ENCODE measurements at regions not wholly inside any gene's neighbourhood (a gene's known extent, or its start where the extent isn't known, plus 50 kb on each side); places are given as distances from the start of the nearest gene placed in this dataset.

GRCh38 chr2:182616471-182617393 is 99.3 kb upstream of the DNAJC10 start:
- ChIA-PET POLR2A (no interaction called here), CTCF (no interaction called here)
- ATAC-seq (no peak), DNase-seq (ENCODE audit: low read depth, low spot score) (no peak)
- Histone ChIP-seq H3K27ac (ENCODE audit: low read length) (no peak overlapping the region), H3K9me3 (ENCODE audit: control insufficient read depth, insufficient read depth, low read depth, low read length) (no peaks in the 10 kb centered on the region), H3K4me1 (ENCODE audit: control insufficient read depth, insufficient read depth, low read length) (no peaks in the 10 kb centered on the region), H3K36me3 (ENCODE audit: control insufficient read depth, insufficient read depth, low read length) (no peaks in the 10 kb centered on the region), H3K4me3 (ENCODE audit: low read depth in 2 of 2, low read length in 2 of 2) (no peak overlapping the region), H3K27me3 (ENCODE audit: control insufficient read depth, insufficient read depth, low read length) (no peaks in the 10 kb centered on the region)
- no TSS peak for BruUV-seq (replicated peaks)
- TF ChIP-seq CTCF (IDR thresholded peaks at IDR 0.05) (no peak), SIN3A (IDR thresholded peaks at IDR 0.05; ENCODE audit: borderline replicate concordance, insufficient read depth, low read depth, low read length) (no peak), POLR2AphosphoS5 (IDR thresholded peaks at IDR 0.05; ENCODE audit: low read depth, low read length) (no peak), TCF7L2 (IDR thresholded peaks at IDR 0.05; ENCODE audit: low read depth, low read length) (no peak)
- TF ChIP-seq, protein P1, sequence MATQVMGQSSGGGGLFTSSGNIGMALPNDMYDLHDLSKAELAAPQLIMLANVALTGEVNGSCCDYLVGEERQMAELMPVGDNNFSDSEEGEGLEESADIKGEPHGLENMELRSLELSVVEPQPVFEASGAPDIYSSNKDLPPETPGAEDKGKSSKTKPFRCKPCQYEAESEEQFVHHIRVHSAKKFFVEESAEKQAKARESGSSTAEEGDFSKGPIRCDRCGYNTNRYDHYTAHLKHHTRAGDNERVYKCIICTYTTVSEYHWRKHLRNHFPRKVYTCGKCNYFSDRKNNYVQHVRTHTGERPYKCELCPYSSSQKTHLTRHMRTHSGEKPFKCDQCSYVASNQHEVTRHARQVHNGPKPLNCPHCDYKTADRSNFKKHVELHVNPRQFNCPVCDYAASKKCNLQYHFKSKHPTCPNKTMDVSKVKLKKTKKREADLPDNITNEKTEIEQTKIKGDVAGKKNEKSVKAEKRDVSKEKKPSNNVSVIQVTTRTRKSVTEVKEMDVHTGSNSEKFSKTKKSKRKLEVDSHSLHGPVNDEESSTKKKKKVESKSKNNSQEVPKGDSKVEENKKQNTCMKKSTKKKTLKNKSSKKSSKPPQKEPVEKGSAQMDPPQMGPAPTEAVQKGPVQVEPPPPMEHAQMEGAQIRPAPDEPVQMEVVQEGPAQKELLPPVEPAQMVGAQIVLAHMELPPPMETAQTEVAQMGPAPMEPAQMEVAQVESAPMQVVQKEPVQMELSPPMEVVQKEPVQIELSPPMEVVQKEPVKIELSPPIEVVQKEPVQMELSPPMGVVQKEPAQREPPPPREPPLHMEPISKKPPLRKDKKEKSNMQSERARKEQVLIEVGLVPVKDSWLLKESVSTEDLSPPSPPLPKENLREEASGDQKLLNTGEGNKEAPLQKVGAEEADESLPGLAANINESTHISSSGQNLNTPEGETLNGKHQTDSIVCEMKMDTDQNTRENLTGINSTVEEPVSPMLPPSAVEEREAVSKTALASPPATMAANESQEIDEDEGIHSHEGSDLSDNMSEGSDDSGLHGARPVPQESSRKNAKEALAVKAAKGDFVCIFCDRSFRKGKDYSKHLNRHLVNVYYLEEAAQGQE (IDR thresholded peaks at IDR 0.05; ENCODE audit: insufficient read depth in 1 of 2, low read depth in 2 of 2, low read length in 1 of 2), result no peak
- intact Hi-C loops (cut with micrococcal nuclease; ENCODE audit: unreplicated experiment) (no loop called here), in situ Hi-C loops (cut with HindIII; ENCODE audit: low pct_unique_long_range_greater_than_20kb, low sequenced_read_pairs) (no loop called here)

- BruUV-seq (replicated peaks), result no TSS peak
- DNase-seq (ENCODE audit: low read depth, low spot score) (no peak), ATAC-seq (no peak)
- Histone ChIP-seq H3K36me3 (ENCODE audit: control insufficient read depth, insufficient read depth, low read length) (no peaks in the 10 kb centered on the region), H3K27me3 (ENCODE audit: control insufficient read depth, insufficient read depth, low read length) (no peaks in the 10 kb centered on the region), H3K9me3 (ENCODE audit: control insufficient read depth, insufficient read depth, low read depth, low read length) (no peaks in the 10 kb centered on the region), H3K27ac (ENCODE audit: low read length) (no peak overlapping the region), H3K4me1 (ENCODE audit: control insufficient read depth, insufficient read depth, low read length) (no peaks in the 10 kb centered on the region), H3K4me3 (ENCODE audit: low read depth in 2 of 2, low read length in 2 of 2) (no peak overlapping the region)
- ChIA-PET CTCF (interaction anchor here (0.7 kb wide), 1 partner anchor 431 kb away, joined by 5 read pairs; no protein-coding TSS in a partner anchor), POLR2A (no interaction called here)
- in situ Hi-C loops (cut with HindIII; ENCODE audit: low pct_unique_long_range_greater_than_20kb, low sequenced_read_pairs) (no loop called here), intact Hi-C loops (cut with micrococcal nuclease; ENCODE audit: unreplicated experiment) (no loop called here)
- TF ChIP-seq, protein P1 (IDR thresholded peaks at IDR 0.05; ENCODE audit: insufficient read depth in 1 of 2, low read depth in 2 of 2, low read length in 1 of 2), result no peak
- TF ChIP-seq TCF7L2 (IDR thresholded peaks at IDR 0.05; ENCODE audit: low read depth, low read length) (no peak), POLR2AphosphoS5 (IDR thresholded peaks at IDR 0.05; ENCODE audit: low read depth, low read length) (no peak), CTCF (IDR thresholded peaks at IDR 0.05) (no peak), SIN3A (IDR thresholded peaks at IDR 0.05; ENCODE audit: borderline replicate concordance, insufficient read depth, low read depth, low read length) (no peak)
Measured at GRCh38 chr2:182618672-182619079, 97.4 kb upstream of the DNAJC10 start.

All from Panc1 (cell line).